GM10266 (cell line): ENCODE measurements at regions not wholly inside any gene's neighbourhood (a gene's known extent, or its start where the extent isn't known, plus 50 kb on each side); places are given as distances from the start of the nearest gene placed in this dataset.

Experiments
- DNase-seq: peaks from one replicate; pipeline ENCODE4 v3.0.0; 2012; ENCODE audit errors: extremely low spot score
- CTCF ChIP-seq: IDR thresholded peaks from 2 replicates; pipeline ENCODE4 v1.5.1; 2012; ENCODE audit warnings: mild to moderate bottlenecking, low read depth; ENCODE audit not compliant: control insufficient read depth, insufficient read depth; ENCODE audit errors: missing control alignments

- DNase-seq, result peak; percentile 51
- peak; percentile 67 for TF ChIP-seq CTCF
Measured at GRCh38 chr10:123583639-123584418, 82.3 kb upstream of the GPR26 start.

GRCh38 chr10:123584419-123584775 is 81.8 kb upstream of the GPR26 start:
- TF ChIP-seq CTCF, result no peak
- DNase-seq, result no peak

GRCh38 chr10:123585477-123586445 is 80.4 kb upstream of the GPR26 start:
- TF ChIP-seq CTCF, result no peak
- no peak for DNase-seq

GRCh38 chr10:123587110-123587509 is 79.0 kb upstream of the GPR26 start:
- no peak for DNase-seq
- TF ChIP-seq CTCF, result no peak

GRCh38 chr10:123588386-123588914 is 77.7 kb upstream of the GPR26 start:
- TF ChIP-seq CTCF, result no peak
- no peak for DNase-seq

GRCh38 chr10:123595661-123596060 is 70.5 kb upstream of the GPR26 start:
- TF ChIP-seq CTCF, result no peak

More at GRCh38 chr10:123595661-123596060, 70.5 kb upstream of the GPR26 start:
- no peak for DNase-seq
